ENCODE measurements at regions not wholly inside any gene's neighbourhood (a gene's known extent, or its start where the extent isn't known, plus 50 kb on each side); places are given as distances from the start of the nearest gene placed in this dataset.

DNA sequence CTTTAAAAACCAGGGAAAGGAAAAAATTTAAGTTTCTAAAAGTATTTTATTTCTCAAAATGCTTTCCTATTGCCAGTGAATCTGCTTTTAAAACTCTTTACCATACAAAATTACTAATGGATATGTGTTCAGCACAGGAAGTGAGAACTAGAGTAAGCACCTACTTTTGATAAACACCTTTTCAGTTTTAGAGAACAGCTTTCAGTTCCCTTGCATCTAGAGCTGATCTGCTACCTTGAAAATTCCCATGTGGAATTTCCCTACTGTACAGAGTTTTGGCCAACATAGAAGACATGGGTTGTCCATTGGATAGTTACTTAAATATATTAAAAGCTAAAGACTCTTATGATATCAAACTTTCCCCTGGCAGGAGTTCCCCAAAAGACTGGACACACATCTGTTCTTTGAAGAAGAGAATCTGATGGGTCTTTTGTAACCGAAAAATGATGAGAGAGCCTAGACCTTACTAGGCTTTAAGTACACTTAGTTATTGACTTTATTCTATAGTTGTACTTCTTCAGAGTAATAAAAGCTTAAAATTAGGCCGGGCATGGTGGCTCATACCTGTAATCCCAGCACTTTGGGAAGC, 112.1 kb upstream of the CNTNAP4 start:
- DNase-seq (ENCODE audit: low read depth in 2 of 3, low spot score in 1 of 3): no peak

DNA sequence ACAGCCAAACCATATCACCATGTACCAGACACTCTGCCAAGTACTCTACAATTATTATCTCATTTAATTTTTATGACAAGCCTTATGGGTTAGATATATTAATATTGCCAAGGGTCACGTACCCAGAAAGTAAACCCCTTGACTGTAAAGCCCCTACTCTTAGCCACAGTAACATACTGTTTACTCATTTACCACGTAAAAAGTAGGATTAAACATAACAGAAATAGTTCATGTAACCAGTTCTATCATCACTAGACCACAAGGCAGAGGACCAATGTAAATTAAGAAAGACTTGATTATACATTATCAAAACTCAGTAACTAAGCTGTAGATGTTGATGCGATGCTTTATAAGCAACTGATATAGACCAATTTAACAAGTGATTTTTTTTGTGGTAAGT, 101.5 kb upstream of the CNTNAP4 start:
- no peak for DNase-seq (ENCODE audit: low read depth in 2 of 3, low spot score in 1 of 3)

DNA sequence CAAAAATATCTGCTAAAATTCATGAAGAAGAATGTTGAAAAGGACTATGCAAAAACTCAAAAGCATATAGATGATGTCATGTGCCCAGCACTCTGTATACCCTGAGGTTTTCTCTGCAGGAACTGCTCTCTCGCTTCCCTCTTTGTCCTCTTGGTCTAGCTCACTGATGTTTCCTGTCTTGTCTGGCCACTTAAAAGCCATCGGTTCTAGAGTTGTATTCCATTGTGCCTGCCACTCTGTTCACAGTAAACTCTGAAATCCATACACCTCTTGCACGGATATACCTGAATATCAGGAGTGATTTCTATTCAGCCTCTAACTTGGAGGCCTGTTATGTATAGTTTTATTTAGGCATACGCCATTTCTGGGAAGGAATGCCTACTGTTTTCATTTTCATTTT, 101.0 kb upstream of the CNTNAP4 start:
- no peak for DNase-seq (ENCODE audit: low read depth in 2 of 3, low spot score in 1 of 3)

DNA sequence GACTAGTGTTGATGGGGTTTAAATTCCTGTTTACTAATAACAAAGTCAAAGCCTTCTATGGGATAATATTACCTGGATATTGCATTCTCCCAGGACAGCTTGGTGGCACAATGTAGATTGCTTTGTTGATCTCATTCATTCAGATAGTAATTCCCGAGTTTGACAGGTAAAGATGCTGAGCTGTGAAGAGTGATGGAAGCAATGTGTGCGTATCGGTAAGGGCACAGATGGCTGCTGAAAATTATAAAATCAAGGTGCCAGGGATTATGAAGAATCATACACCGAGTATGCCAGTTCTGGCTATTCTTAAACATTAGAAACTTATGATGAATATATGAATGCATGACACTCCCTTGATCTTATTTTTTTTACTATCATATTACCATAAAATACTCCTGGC, 100.6 kb upstream of the CNTNAP4 start:
- no peak for DNase-seq (ENCODE audit: low read depth in 2 of 3, low spot score in 1 of 3)

DNA sequence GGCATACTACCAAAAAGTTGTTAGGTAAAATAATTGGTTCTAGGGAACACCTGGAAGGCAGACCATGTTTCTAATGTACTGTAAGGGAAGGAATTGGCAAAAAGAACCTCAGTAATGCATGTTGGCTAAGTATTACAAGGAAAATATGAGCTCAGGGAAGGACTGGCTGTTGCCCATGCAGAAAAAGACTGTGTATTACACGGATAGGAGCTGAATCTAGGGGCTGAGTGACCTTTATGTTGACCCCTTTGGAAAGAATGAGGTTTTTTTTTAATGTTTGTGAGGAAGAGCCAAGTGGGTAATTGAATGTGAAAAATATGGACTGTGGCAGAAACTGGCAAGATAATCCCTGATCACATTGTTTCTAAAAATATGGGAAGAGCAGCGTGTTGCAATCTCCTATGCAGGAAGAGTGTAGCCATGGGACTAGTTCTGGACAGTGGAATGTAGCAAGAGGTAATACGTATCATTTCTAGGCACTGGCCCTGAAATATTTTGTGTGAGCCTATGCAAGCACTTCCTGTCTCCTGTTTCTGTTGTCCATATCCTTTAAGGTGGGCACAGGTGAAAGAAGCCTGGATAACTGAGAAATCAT, 95.1 kb upstream of the CNTNAP4 start:
- no peak for DNase-seq (ENCODE audit: low read depth in 2 of 3, low spot score in 1 of 3)

DNA sequence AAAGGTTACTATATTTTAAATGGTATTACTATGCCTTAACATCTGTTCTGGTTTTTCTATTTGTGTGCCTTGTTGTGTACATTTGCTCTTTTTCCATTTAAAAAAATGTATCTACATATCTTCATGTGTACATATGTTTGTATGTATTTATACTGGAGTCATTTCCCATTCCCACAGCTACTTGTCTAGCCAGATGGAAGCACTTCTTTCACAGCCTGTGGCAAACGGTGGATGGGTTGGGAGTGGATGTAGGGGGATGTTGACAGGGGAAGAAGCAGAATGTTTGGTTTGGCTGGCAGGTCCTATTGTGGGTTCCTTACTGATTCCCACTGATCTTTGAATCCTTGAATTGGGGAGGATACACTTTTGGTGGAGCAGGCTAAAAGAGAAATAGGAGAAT, 93.6 kb upstream of the CNTNAP4 start:
- no peak for DNase-seq (ENCODE audit: low read depth in 2 of 3, low spot score in 1 of 3)

DNA sequence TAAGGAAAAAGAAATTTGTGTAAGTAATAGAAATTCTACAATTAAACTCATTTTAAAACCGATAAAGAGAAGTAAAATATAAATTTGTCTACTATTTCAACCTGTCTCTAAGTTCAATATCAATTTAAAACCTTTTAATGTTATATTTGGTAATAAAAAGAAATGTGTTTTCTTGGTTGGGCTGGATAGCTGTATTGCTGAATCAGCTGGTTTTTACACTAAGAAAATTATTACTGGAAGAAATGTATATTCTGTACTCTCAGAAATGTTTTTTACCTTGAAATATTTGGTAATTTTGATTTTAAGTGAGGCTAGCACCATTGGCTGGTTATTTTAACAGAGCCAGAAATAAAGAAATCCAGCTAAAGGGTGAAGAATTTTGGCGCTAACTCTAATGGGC, 87.1 kb upstream of the CNTNAP4 start:
- no peak for DNase-seq (ENCODE audit: low read depth in 2 of 3, low spot score in 1 of 3)

DNA sequence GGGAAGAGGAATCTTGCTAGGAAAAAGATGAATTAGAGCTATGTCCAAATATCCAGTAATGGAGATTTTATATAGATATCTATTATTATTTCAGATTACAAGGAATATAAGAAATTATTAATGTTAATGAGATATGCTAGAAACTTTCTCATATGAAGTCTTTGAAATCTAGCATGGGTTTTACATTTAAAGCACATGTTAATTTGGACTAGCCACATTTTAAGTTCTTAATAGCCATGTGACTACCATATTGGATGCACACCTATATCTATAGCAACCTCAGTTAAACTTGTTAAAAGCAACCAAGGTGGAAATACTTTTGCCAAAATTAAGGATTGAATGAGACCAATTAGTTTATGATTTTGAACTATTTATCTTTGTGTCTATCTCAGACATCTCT, 86.7 kb upstream of the CNTNAP4 start:
- DNase-seq (ENCODE audit: low read depth in 2 of 3, low spot score in 1 of 3): no peak

DNA sequence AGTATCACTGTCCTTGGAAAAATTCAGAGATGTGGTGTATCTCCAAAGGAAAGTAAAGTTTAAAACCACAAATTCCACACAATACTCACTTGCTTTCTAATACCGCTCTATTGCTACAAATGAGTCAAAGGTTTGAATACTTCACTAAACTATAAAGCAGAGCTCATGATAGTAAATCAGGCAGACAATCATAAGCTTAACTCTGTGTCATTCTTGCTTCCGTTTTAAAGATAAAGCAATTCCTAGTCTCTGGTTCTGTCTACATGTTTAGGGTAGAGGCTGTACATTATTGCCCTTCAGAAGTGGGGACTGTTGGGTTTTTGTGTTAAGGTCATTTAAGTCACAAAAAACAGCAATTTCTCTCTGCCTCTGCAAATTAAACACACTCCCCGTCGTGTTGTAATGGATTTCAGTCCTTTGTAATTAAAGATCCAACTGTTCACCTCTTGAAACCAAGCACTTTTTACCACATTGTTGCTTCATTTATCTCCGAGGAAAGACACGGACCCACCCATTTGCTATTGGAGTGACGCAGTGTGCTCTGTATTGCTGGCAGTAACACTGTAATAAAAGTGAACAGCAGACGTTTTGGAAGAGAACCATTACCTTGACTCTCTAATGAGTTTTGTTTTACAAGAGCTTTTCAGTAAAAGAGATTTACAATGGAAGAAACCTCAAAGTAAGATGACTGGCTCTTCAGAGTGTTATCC, 83.1 kb upstream of the CNTNAP4 start:
- DNase-seq (ENCODE audit: low read depth in 2 of 3, low spot score in 1 of 3): no peak

DNA sequence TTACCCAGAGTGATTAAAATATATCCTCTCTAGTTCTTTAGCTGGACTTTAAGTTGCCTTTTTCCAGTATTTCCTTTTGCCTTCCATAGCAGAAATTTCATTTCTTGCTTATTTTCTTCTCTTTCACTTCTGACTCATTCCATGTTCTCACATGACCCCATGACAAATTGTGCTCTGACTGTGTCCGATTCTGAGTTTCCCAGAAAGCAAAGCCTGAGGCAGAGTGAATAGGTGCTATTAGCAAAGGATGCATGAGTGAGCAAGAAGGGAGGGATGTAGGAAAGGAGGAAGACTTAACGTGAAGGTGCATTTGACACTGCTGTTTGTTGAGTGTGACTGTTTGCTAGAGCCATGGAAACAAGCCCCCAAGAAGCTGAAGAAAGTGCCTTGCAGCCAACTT, 82.6 kb upstream of the CNTNAP4 start:
- DNase-seq (ENCODE audit: low read depth in 2 of 3, low spot score in 1 of 3): no peak

DNA sequence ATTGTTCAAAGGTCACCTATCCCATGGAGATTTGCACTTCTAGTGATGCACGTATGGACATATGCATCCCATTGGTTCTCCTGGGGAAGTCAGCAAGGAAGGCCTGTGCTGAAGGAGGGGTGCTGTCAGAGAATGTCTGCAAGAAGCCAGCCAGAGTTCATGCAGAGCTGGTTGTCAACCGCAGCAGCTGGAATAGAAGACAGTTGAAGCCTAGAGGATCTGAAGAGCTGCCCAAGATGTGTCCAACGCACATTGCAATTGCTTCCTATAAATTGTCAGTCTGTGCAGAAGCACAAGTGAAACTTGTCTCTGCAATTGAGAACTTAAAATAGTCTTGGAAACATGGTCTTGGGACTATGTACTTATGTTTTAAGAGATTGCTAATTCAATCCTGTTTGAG, 82.1 kb upstream of the CNTNAP4 start:
- DNase-seq (ENCODE audit: low read depth in 2 of 3, low spot score in 1 of 3): no peak

DNA sequence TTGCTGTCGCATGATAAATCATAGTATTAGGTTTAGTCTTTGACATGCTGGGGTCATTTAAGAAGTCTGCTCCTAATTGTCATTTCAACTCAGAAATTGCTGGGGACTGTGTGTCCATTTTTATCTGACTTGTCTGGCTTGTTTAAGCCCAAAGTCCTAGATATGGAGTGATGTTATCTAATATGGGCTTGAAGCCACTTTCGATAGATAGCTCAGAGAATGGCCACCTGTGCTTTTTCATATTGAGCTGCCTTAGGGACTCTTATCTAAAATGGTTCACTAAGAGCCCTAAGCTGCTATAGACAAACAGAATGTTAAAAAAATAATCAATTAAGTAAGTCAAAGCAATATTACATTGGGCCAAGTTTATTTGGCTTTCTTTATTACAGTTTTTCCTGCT, 81.6 kb upstream of the CNTNAP4 start:
- no peak for DNase-seq (ENCODE audit: low read depth in 2 of 3, low spot score in 1 of 3)

DNA sequence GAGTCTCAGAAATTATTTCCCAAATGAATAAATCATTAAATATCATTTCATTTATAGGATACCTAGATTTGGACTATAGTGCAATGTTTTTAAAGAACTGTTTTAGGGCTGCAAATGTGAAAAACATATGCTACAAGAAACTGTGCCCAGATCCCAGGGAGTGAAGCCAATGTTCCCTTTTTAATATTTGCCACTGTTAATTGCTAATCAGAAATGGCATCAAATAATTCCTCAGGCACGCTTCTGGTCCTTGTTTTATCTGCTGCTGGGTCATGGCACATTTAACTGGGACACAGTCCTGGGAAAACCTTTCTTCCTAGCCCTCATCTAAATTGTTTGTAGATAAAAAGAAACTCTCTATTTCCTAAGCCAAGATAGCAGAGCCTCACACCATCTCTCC, 79.3 kb upstream of the CNTNAP4 start:
- no peak for DNase-seq (ENCODE audit: low read depth in 2 of 3, low spot score in 1 of 3)

DNA sequence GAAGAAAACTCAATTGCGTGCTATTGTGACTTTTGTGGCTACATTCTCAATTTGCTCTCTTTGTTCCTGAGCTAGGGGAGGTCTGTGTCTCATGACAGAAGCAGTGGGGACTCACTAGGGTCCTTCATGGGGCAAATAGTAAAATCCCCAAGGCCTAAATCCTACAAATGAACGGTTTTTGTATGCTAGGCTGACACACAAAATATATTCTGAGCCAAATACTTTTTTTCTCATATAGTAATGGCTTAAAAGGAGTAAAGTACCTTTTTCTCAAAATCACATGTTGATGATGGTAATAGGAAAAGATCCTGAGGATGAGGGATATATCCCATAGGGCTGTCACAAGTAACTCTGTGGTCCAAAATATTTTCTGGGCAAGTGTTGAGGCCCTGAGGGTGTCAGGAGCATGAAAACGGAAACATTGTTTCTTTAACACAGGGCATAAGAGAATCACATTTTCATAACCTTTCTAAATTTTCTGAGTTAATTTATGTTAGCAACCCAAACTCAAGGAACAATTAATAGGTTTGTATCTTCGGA, 77.5 kb upstream of the CNTNAP4 start:
- DNase-seq (ENCODE audit: low read depth in 2 of 3, low spot score in 1 of 3): no peak

DNA sequence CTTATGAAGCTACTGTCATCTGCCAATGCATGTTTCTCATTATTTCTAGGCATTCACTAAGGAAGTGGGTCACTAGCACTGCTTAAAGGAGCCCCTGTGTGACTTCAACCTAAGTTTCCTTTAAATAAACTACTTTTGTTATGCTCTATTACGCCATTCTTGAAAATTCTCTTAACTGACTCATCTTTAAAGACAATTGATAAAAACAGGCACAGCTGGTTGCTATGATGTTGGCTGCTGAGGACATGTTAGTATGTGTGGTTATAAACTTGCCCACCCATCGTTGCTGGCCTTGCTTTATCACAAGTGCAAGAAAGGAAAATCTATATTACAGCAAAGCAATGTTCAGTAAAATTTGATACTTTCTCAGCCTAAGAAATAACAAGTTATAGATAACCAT, 75.8 kb upstream of the CNTNAP4 start:
- no peak for DNase-seq (ENCODE audit: low read depth in 2 of 3, low spot score in 1 of 3)

DNA sequence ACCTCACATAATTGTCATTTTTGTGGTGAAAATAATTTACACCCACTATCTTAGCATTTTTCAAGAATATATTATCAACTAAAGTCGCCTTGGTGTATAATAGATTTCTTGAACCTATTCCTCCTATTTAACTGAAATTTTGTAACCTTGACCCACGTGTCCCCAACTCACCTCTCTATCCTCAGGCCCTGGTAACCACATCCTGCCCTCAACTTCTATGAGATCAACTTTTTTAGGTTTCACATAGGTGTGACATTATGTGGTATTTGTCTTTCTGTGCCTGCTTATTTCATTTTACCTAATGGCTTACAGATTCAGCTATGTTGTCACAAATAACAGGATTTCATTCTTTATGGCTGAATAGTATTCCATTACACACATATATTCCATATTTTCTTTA, 73.0 kb upstream of the CNTNAP4 start:
- no peak for DNase-seq (ENCODE audit: low read depth in 2 of 3, low spot score in 1 of 3)

DNA sequence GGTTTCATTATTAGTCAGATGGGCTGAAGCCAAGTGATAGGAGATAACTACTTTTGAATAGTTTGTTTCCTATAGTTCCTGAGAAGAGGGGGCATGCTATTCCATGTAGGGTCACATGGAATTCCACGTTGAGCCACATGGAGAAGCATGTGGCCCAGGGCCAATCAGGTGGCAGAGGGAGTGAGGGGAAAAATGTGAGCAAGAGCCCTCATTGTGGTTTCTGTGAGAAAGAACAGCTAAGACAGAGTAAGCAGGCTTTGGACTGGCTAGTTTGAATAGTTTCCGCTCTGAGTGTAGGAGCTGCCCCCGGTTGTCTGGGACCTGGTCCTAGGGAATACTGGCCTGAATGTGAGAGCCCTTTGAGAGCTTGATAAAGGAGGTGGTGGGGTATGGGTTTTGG, 69.9 kb upstream of the CNTNAP4 start:
- no peak for DNase-seq (ENCODE audit: low read depth in 2 of 3, low spot score in 1 of 3)

DNA sequence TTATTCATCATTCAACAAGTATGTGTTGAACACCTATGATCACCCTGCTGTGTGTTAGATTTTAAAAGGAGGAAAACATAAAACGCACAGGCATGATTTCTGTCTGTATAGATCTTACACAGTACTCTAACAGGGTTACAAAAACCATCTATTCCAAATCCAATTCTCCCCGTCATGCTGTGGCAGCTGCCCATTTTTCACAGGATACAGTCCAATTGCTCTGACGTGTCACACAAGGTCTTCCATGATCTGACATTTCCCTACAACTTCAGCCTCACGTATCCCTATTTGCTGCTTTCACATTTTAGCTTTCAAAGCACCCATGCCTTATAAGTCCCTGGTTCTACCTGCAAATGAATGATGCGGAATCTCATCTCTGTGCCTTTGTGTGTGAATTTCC, 67.0 kb upstream of the CNTNAP4 start:
- no peak for DNase-seq (ENCODE audit: low read depth in 2 of 3, low spot score in 1 of 3)

DNA sequence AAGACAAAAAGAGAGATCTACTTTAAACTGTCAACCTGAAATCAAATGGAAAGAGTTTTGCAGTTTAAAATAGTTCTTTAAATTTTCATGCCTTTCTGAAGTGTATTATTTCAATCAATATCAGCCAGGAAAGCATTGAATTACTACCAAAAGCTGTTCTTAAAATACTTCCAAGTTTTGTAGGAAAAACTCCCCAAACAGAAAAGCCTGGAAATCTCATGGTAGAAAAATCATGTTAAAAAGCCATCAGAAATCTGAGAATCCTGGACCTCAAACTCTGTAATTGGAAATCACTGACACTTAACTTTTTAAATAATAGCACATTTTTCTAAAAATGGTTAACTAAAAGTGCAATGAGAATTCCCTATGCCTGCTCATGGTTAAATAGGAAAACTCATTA, 63.3 kb upstream of the CNTNAP4 start:
- no peak for DNase-seq (ENCODE audit: low read depth in 2 of 3, low spot score in 1 of 3)

DNA sequence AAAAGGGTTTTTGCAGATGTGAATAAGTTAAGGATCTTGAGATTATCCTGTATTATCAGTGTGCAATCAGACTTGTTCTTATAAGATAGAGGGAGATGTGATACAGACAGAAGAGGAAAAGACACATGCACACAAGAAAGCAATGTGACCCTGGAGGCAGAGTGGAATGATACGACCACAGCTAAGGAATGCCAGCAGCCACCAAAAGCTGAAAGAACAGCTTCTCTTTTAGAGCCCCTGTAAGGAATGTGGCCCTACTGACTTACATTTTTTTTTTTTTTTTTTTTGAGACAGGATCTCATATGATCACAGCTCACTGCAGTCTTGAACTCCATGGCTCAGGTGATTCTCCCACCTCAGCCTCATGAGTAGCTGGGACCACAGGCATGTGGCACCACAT, 62.3 kb upstream of the CNTNAP4 start:
- DNase-seq (ENCODE audit: low read depth in 2 of 3, low spot score in 1 of 3): no peak

DNA sequence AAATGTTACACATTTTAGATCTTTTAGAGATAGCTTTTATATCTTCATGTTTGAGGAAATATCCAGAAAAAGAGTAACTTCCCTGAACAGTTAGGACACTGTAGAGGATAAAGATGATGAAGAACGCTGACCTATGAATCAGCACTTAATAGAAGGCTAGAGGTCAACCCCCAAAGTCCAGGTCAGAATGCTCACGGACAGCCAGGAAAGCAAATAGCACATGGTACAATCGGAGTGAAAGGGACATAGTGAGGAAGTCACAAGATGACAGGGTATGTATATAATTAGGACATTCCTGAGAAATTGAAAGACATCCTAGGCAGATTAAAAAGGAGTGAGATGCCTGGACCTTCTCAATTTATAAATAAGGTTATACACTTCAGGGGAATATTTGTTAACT, 55.1 kb upstream of the CNTNAP4 start:
- DNase-seq (ENCODE audit: low read depth in 2 of 3, low spot score in 1 of 3): no peak

DNA sequence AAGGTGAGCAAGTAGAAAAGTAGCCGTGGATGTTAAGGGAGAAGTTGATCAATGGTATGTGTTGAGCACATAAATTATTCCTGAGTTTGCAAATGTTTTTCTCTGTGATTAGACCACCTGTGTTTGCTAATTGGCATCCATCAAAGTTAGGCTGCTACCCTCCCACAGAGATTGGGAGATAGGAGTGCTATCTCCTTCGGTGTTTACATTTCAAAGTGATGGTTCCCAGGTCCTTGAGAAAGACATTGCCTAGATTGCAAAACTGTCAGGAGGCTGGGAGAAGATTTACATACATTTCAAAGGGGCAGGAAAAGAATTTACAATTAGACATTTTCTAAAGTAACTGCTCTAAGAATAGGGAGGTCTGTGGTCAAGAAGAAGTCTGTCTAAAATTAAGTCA, 54.3 kb upstream of the CNTNAP4 start:
- no peak for DNase-seq (ENCODE audit: low read depth in 2 of 3, low spot score in 1 of 3)

DNA sequence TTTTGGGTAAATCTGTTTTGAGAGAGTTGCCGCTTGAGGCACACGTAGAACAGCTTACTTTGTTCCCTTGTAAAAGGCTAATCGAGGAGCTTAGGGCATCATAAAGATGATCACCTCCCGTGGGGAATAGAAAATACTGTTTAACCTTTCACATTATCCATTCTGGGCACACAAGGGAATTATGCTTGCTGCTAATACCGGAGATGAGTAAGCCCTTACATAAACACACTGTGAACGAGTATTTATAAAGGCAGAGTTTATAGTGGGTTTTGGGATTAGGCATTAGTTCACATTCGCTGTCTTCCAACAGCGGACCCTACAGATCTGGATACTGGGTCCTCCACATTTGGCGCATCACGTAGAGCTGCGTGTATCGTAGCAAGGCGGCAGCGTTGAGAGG, 51.2 kb upstream of the CNTNAP4 start:
- no peak for DNase-seq (ENCODE audit: low read depth in 2 of 3, low spot score in 1 of 3)
